Retinal pigment epithelial cell (primary cell): ENCODE measurements at regions not wholly inside any gene's neighbourhood (a gene's known extent, or its start where the extent isn't known, plus 50 kb on each side); places are given as distances from the start of the nearest gene placed in this dataset.

Experiments
- DNase-seq: peaks from one replicate; pipeline ENCODE4 v3.0.0-alpha.2; 2010; ENCODE audit warnings: low read depth
- H3K4me3 ChIP-seq: 2 replicates; pipeline ENCODE4 v1.5.1; 2011; ENCODE audit warnings: mild to moderate bottlenecking, low read length, control low read depth, moderate library complexity
- TF ChIP-seq, protein P1 (sequence below): conservative IDR thresholded peaks from 2 replicates; pipeline ENCODE4 v1.5.1; 2011; ENCODE audit warnings: low read depth, low read length, control low read depth, inconsistent platforms

DNA sequence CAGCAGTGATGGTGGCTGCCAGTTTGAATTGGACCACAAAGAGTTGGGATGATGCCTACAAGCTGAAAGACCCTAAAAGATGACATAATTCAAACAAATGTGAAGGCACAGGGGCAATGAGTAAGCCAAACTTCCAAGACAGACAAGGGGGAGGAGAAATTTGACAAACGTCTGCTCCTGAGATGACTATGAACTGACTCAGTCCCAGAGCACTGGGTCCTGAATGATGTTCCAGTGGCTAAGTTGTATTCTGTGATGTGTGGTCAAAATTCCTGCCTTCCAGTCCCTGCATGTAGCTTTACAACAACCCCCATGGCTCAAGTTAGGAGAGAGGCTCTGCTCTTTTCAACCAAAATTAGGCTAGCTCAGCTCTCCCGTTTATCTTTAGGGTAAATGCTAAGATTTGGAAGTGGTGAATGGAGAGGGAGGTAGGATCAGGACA is 86.1 kb upstream of the SIRPA start:
- TF ChIP-seq, protein P1, sequence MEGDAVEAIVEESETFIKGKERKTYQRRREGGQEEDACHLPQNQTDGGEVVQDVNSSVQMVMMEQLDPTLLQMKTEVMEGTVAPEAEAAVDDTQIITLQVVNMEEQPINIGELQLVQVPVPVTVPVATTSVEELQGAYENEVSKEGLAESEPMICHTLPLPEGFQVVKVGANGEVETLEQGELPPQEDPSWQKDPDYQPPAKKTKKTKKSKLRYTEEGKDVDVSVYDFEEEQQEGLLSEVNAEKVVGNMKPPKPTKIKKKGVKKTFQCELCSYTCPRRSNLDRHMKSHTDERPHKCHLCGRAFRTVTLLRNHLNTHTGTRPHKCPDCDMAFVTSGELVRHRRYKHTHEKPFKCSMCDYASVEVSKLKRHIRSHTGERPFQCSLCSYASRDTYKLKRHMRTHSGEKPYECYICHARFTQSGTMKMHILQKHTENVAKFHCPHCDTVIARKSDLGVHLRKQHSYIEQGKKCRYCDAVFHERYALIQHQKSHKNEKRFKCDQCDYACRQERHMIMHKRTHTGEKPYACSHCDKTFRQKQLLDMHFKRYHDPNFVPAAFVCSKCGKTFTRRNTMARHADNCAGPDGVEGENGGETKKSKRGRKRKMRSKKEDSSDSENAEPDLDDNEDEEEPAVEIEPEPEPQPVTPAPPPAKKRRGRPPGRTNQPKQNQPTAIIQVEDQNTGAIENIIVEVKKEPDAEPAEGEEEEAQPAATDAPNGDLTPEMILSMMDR, result no peak
- H3K4me3 ChIP-seq, result no peak overlapping the region
- DNase-seq, result no peak

DNA sequence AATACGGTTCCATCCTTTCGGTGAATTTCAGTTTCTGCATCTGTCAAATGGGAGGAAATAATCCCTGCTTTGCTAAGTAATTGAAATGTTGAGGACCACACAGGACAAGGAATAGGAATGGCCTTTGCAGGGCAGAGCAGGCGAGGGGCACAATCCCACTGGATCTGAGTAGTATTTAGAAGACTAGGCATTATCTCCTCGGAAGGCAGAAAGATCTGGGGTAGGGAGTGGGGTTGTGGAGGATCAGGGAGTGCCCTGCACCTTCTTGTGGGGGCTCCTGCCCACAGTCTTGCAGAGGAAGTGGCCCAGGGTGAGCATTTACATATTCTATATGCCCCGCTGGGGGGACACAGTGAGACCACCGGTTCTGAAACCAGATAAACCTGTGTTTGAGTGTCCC is 87.1 kb upstream of the SIRPA start:
- no peak for DNase-seq
- H3K4me3 ChIP-seq, result no peak overlapping the region
- TF ChIP-seq, protein P1, result no peak

DNA sequence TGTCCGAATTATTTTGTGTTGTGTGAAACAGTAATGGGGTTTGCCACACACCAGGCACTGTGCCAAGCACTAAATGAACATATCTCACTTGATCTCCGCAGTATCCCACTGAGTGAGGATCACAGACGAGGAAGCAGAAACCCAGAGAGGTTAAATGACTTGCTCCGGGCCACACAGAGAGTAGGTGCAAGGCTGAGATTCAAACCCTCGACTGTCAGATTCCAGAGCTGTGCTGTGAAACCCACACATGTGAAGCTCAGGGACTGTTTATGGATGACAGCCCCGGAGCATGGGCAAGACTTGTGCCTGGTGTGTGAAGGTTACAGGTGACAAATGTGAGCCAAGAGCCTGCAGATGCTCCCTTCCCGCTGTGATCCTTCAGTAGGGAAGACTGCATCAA is 87.8 kb upstream of the SIRPA start:
- DNase-seq, result no peak
- H3K4me3 ChIP-seq, result no peak overlapping the region
- TF ChIP-seq, protein P1, result no peak

DNA sequence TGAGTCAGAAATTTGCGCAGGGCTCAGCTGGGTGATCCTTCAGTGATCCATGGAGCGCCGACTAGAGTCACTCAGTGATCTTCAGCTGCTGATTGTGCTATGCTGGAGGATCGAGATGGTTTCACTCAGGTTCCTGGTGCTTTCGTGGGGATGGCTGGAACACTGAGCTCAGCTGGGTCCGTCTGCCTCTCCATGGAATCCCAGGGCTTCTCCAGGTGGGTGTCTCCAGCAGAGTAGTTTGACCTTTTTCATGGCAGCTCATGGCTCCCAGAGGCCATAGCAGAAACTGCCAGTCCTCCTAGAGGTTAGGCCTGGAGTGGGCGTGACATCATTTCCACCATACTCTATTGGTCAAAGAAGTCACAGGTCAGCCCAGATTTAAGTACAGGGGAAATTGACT is 88.8 kb upstream of the SIRPA start:
- no peak for DNase-seq
- TF ChIP-seq, protein P1, result no peak
- no peak overlapping the region for H3K4me3 ChIP-seq

DNA sequence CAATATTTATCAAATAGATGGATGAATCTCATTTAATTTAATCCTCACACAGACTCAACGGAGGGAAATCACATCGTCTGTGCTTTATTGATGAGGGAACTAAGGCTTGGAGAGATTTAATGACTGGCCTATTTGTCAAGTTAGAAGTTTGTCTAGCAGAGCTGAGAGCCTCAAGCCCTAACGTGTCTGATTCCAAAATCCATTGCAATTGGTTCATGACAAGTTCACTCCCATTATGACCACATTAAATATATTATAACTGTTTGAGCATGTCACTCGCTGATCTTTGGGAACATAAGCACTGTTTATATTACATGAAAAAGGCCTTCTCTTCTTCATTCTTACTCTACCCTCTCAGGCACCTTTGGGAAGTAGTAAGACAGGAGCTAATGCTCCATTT is 89.4 kb upstream of the SIRPA start:
- no peak for DNase-seq
- TF ChIP-seq, protein P1, result no peak

DNA sequence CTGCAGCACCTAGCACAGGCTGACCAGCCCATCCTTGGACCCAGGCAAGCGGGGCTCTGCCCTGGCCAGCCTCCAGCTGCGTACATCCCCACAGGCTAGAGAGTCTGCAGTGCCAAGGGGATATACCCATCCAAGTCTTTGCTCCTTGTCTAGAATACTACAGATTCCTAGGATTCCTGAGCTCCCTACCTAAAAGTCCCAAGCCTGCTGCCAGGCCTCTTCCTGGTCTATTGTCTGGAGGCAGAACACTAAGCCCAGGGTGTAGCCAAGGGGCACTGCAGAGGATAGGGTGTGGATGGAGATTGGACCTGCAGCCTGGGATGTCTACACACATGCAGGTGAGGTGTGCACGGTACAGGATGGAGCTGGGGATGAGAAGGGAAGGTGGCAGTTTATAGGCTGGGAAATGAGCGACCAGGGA is 90.0 kb upstream of the SIRPA start:
- DNase-seq, result no peak
- TF ChIP-seq, protein P1, result no peak
- H3K4me3 ChIP-seq, result no peak overlapping the region

More for the DNA sequence above, 89.4 kb upstream of the SIRPA start:
- no peak overlapping the region for H3K4me3 ChIP-seq

DNA sequence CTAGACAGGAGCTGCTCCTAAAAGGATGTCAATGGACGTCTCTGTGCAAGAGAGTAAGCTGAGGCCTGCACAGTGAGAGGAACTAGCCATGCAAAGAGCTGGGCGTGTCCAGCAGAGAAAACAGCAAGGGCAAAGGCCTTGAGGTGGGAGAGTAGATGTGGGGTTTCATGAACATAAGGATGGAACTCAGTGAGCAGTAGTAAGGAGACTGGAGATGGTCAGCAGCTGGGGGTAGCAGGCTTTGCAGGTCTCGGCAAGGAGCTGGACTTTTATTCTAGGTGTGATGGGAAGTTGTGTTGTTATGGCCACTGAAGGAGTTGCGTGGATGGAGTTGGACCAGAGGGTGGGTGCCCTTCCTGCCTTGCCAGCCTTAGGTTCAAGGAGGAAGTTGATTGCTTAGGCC is 90.7 kb upstream of the SIRPA start:
- H3K4me3 ChIP-seq, result no peak overlapping the region
- DNase-seq, result no peak
- TF ChIP-seq, protein P1, result no peak
